Neural progenitor cell (in vitro differentiated cells): ENCODE measurements at regions not wholly inside any gene's neighbourhood (a gene's known extent, or its start where the extent isn't known, plus 50 kb on each side); places are given as distances from the start of the nearest gene placed in this dataset.

Experiments
- CTCF ChIP-seq: fragments of 200-600 bp; sonication (generic); IDR thresholded peaks from 2 replicates; pipeline ENCODE4 v1.5.1; 2017; ENCODE audit warnings: antibody characterized with exemption, mild to moderate bottlenecking
- EZH2 ChIP-seq: fragments of 200-600 bp; sonication (generic); IDR thresholded peaks from 2 replicates; pipeline ENCODE4 v1.6.1; 2017; ENCODE audit warnings: antibody characterized with exemption, mild to moderate bottlenecking, moderate library complexity
- EZH2phosphoT487 ChIP-seq: fragments of 200-600 bp; sonication (generic); IDR thresholded peaks from 2 replicates; pipeline ENCODE4 v1.6.1; 2017; ENCODE audit warnings: antibody characterized with exemption

GRCh38 chr12:107400686-107401447, 284.7 kb upstream of the PWP1 start:
- TF ChIP-seq CTCF (no peak), EZH2 (no peak), EZH2phosphoT487 (no peak)
